ENCODE measurements at regions not wholly inside any gene's neighbourhood (a gene's known extent, or its start where the extent isn't known, plus 50 kb on each side); places are given as distances from the start of the nearest gene placed in this dataset.

DNA sequence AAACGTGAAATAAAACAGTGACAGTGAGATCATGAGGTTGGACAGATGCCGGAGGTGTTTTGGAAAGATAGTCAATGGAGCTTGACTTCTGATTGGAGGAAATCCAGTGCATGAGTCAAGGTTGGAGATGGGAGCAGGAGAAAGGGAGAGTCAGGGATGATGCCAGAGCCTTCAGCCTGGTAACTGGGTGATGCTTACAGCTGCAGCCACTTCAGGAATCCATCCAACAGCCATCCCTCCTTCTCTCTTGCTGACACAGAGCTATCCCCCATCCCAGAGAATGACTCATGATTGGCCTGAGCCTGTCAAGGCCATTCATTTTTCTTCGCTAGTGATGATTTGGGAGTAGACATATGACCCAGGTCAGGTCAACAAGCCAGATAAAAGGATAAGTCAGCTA is 112.8 kb downstream of the SAMD5 start:
- DNase-seq (ENCODE audit: low spot score): no peak

DNA sequence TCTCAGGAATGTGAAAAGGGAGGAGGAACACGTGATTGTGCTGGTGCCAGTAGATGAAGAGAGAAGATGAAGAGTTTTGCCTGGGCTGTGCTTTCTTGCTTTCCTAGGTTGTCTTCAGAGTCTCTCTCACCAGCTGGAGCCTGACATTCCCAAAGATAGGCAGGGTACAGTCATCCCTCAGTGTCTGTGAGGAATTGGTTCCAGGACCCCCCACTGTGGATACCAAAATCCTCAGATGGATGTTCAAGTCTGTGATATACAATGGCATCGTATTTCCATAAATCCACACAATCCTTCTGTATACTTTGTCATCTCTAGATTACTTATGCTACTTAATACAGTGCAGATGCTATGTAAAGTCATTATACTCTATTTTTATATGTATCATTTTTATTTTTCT is 113.5 kb downstream of the SAMD5 start:
- no peak for DNase-seq (ENCODE audit: low spot score)

DNA sequence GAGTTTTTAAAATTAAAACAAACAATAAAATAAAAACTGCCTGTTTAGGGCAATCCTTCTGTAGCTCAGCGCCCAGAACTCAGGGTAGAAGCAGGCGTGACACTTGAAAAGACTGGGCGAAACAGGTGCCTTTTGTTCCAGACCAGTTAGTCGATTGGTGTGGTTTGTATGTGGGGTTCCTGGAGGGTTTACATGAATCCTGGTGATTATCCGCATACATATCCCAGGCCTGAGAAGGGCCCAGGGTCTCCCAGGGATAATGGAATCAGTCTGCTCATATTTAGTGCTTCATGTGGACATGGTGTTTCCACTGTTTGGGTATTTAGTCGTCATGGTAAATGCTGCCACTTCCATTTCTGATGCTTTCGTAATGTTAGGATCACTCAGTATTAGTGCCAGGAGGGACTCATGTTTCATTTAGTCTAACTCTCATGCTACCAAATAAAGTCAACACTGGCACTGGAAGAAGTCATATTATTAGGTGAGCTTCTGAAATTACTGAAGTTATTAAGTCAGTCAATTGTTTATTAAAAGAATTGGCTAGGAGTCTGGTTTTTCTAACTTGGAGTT is 116.5 kb downstream of the SAMD5 start:
- no peak for DNase-seq (ENCODE audit: low spot score)

DNA sequence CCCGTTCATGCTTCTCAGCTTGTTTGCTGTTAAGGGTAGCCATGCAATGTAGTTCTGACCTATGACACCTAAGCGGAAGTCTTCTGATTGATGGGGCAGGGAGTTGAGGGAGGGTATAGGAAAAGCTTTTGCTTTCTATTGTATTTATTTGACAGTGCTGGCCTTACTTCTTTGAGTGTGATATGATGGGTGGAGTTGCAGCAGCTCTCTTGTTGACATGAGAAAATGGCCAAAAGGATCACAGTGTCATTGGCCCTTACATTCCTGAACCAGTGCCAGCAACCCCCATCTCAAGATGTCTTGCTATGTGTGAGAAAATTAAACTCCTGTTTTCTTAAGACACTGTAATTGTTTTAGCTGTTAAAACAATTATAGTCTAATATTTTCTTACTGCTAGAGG is 117.5 kb downstream of the SAMD5 start:
- DNase-seq (ENCODE audit: low spot score): no peak

- no peak for DNase-seq (ENCODE audit: low spot score)
Measured at GRCh38 chr6:147627411-147627810, 118.9 kb downstream of the SAMD5 start.

DNA sequence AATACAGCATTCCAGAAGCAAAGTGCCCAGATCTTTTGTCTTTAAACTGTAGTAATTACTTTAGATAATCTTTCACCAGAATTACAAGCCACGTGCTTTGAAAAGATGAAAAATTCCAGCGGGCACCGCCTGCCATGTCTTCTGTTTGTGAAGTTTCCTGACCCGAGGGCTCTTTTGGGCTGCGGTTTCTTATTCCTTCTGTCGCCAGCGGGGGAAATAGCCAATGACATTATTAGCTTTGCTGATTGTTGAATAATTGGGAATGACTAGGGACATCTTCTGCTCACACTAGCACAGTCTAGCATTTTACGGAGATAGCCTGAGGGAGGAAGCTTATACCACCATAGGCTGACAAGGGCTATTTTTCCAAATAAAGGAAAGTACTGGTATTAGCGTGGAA is 124.7 kb downstream of the SAMD5 start:
- no peak for DNase-seq (ENCODE audit: low spot score)

DNA sequence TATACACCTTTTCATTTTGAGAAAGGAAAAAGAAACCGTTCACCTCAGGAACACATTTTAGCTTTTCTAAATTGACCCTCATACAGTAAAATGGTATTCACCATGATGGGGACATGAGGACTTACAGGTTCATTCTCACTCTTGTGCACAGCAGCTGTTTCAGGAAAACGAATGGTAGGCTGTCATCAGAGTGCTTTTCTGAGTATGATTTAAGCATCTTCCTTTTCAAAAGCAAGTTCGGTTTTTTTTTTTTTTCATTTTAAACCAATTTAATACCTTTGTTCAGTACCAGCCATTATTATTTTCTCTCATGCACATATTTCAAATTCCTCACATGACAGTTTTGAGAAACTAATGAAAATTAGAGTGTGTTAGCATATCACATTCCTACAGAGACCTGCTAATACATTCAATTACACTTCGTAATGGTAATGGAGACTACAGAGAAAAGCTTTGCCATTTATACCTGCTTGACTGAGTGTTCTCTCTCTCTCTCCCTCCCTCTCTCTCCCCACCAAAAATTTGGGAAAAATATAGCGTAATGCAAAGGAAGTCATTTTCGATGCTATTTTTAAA is 129.2 kb downstream of the SAMD5 start:
- no peak for DNase-seq (ENCODE audit: low spot score)

DNA sequence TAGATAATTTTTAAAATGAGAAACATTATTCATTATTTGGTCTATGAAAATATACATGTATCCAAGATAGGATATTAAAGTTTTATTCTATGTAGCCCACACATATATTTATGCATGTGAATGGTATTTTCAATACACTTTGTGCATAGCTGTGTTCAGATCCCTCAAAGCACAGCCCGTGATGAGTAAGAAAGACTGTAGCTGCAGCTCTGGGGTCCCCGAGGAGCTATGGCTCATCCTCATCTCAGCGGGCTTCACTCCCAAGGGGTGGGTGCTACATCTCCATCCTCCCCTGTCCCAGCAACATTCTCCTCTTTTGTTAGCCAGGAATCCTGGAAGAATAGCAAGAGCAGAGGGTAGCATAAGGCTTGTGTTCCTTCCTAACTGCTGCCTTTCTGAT is 130.8 kb downstream of the SAMD5 start:
- no peak for DNase-seq (ENCODE audit: low spot score)

- DNase-seq (ENCODE audit: low spot score): no peak
Measured at GRCh38 chr6:147640606-147641005, 132.1 kb downstream of the SAMD5 start.

GRCh38 chr6:147641511-147641910 is 133.0 kb downstream of the SAMD5 start:
- DNase-seq (ENCODE audit: low spot score): no peak

DNA sequence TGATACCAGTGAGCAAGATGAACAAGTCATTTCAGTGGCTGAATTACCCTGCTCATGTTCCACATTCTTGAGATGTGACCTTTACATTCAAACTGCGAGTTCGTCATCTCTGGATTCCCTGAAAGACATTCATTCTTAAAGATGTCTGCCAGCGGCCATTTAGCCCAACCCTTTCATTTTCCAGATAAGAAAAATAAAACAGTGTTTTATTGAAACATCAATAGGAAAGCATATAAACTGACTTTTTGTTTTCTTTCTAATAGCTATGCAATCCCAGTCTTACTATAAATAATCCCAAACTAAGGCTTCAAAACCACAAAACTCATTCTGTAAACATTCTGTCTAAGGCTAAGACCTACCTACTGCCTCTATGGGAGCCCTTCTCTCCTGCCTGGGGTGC is 134.0 kb downstream of the SAMD5 start:
- DNase-seq (ENCODE audit: low spot score): no peak

DNA sequence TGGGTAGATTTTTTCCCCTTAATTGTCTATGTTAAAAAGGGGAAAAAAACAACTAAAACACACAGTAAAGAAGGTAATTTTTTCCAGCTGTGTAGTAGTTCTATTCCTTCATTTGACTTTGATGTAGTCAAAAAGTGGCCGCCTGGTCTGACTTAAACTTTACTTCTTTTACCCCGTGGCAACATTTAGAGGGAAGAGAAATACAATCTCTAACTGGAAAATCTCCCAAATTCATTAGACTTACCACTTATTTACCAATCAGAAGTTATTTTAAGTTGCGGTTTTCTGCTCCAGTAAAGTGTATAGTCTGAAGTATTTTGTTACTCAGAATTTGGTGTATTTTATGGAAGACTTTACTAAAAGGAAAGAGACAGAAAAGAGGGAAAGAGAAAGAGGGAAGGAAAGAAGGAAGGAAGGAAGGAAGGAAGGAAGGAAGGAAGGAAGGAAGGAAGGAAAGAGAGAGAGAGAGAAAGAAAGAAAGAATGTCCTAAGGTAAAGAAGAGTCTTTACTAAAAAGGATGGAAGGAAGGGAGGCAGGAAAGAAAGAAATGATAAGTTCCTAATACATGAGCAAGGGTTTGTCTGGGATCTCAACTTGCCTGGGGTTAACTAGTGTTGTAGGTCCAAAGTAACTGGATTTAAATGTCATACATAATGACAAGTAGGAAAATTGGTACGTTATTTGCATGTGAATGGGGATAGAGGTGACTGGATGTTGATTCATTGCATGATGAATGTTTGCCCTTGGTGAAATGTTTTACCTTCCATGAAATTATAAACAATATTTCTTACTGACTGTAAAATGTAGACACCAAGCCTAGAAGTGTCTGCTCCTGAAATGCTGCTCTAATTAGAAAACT is 135.1 kb downstream of the SAMD5 start:
- DNase-seq (ENCODE audit: low spot score): no peak

GRCh38 chr6:147648916-147649315 is 140.4 kb downstream of the SAMD5 start:
- DNase-seq (ENCODE audit: low spot score): no peak

GRCh38 chr6:147651249-147652063 is 143.0 kb downstream of the SAMD5 start:
- DNase-seq (ENCODE audit: low spot score): no peak

GRCh38 chr6:147653631-147654030 is 145.1 kb downstream of the SAMD5 start:
- DNase-seq (ENCODE audit: low spot score): no peak

- DNase-seq (ENCODE audit: low spot score): no peak
Measured at GRCh38 chr6:147654103-147654845, 145.8 kb downstream of the SAMD5 start.

DNA sequence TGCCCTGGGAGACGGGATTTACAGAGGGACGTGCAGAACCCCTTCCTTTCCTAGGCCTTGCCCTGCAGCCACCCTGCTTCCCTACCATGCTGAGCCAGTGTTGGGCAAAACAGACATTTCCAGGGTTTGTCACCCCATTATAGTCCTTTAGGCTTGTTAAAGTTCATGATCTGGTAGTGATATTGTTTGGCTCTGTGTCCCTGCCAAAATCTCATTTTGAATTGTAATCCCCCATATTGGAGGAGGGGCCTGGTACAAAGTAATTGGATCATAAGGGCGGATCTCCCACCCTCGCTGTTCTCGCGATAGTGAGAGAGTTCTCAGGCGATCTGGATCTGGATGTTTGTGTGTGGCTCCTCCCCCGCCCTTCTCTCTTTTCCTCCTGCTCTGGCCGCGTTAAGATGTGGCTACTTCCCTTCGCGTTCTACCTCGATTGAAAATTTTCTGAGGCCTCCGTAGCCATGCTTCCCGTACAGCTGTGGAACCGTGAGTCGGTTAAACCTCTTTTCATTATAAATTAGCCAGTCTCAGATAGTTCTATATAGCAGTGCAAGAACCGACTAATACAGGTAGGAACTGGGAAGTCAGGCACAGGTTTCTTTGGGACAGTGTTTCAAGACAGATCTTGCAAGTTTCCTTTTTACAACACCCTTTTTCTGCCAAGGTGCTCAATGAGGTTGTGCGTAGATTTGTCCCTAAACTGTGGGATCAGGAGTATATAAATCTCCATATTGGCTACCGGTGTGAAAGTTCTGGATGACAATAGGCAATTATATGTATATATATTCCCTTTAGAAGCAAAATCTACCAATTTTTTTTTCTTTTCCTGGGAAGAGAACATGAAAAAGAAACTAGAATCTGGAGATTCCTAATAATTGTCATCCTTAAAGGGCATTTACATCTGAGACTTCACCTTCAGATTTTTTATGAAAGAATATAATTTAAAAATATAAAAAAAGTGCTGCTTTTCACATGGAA is 152.1 kb downstream of the SAMD5 start:
- no peak for DNase-seq (ENCODE audit: low spot score)

GRCh38 chr6:147662646-147663045 is 154.2 kb downstream of the SAMD5 start:
- no peak for DNase-seq (ENCODE audit: low spot score)

GRCh38 chr6:147664092-147664491 is 155.6 kb downstream of the SAMD5 start:
- DNase-seq (ENCODE audit: low spot score): no peak

DNA sequence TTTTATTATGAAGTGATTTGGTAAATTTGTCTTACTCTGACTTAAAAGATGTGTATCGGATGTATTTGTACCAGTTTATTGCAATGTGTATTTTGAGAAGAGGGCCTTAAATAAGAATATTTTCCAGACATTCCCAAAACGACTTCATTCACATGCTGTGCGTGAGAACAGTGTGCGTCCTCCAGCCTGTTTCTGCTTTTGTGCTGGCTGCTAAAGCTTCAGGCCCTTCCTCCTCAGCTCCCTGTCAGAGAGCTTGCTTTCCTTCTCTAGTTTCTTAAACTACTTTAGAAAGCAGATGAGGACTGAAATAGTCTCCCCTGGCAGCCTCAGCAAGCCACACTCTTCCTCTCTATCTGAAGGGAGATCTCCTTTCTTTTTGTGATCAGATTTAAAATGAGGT is 157.8 kb downstream of the SAMD5 start:
- DNase-seq (ENCODE audit: low spot score): no peak

DNA sequence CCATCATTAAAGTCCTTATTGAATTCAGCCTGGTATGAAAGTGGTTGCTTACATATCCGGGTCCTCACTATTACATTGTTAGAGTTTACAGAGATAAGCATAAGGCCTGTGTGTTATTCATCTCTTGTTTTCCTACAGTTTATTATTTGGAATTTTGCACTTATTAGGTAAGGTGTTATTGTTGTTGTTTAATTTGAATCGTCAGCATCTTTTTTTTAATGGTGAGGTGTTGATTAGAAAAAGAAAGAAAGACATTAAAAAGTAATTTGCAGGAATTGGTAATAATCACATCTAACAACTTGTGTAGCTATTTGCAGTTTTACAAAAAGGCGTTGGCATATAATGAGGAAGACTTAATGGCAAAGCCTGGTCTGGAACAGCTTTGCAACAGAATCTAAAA is 158.6 kb downstream of the SAMD5 start:
- no peak for DNase-seq (ENCODE audit: low spot score)

Data from CD4-positive, alpha-beta T cell treated with Interleukin-6 at 100 ng/mL for 8 hours (primary cell).